GM18873 (cell line): ENCODE measurements at regions not wholly inside any gene's neighbourhood (a gene's known extent, or its start where the extent isn't known, plus 50 kb on each side); places are given as distances from the start of the nearest gene placed in this dataset.
"Not testable (repeated sequence)": the region's sequence is repeated elsewhere in the genome, so short reads cannot be mapped to it uniquely, and the experiment has no call there.

Experiments
- ATAC-seq: cut with Tn5 transposase; IDR thresholded peaks from one replicate; pipeline ENCODE4 v1.9.1; 2021; ENCODE audit warnings: mild to moderate bottlenecking, moderate library complexity, moderate number of reproducible peaks; ENCODE audit not compliant: unreplicated experiment, low FRiP score

DNA sequence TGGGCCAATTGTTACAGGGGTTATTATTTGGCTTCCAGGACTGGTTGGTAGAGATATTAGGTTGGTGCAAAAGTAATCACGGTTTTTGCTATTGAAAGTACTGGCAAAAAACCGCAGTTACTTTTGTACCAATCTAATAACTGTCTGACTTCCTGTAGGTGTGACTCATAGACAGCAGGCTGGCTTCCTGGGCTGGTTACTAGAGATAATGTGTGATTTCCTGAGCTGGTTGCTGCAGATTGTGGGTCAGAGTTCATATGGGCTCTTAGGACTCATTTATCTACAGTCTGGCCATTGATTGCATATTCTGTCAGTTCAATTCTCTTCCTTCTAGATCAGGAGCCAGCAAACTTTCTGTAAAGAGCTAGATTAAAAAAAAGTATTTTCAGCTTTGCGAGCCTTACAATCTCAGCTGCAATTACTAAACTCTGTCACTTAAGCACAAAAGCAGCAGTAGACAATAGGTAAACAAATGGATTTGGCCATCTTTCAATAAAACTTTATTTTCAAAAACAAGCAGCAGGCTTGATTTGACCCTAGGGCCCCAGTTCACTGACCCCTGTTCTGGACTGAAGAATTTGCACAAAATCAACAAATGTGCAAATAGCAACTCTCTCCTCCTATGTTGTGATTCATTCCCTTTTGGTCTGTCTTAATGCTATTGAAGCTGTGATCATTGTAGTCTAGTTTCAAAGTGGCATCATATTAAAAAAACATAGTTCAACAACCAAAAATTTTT, 50.8 kb upstream of the BOD1L1 start:
- ATAC-seq: no peak

DNA sequence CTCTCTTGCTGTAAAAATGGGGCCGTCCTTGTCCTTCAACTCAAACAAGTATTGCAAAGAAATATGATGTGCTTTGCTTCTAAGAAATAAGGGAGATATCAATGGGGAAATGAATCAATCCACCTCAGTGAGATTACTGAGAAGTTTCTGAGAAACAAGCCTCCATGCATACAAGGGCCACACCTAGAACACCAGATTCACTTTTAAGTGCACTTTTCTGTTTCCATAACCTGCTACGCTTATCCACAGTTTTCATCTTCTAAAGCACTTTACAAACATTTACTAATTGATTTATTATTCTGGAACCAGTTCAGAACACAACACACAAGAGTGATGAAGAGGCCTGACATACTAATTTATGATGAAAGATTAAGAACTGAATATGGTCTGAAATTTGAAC, 54.0 kb upstream of the BOD1L1 start:
- ATAC-seq: no peak

DNA sequence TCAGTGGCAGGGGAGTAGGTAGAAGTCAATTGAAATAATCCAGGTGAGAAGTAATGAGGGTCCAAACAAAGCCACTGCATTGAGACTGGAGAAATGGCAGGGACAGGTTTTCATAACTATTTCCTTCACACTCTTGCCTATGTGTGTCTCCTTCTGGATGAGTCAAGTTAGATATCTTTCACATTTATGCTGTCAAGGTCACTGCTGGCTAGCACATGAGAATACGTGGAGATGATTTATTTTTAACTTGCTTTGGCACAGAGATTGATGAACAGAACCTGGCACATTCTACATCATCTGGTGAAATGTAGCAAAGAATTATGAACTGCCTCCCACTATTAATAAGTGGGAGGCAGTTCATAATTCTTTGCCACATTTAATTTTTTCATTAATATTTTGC, 66.7 kb upstream of the BOD1L1 start:
- no peak for ATAC-seq

DNA sequence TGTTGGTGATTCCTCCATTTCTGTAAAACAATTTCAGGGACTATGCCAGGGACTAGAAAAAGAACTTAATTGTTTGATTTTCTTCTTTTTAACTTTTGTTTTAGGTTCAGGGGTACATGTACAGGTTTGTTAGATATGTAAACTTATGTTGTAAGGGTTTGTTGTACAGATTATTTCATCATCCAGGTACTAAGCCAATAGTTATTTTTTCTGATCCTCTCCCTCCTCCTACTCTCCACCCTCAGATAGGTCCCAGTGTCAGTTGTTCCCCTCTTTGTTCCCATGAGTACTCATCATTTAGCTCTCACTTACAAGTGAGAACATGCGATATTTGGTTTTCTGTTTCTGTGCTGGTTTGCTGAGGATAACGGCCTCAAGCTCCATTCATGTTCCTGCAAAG, 70.8 kb upstream of the BOD1L1 start:
- no peak for ATAC-seq

DNA sequence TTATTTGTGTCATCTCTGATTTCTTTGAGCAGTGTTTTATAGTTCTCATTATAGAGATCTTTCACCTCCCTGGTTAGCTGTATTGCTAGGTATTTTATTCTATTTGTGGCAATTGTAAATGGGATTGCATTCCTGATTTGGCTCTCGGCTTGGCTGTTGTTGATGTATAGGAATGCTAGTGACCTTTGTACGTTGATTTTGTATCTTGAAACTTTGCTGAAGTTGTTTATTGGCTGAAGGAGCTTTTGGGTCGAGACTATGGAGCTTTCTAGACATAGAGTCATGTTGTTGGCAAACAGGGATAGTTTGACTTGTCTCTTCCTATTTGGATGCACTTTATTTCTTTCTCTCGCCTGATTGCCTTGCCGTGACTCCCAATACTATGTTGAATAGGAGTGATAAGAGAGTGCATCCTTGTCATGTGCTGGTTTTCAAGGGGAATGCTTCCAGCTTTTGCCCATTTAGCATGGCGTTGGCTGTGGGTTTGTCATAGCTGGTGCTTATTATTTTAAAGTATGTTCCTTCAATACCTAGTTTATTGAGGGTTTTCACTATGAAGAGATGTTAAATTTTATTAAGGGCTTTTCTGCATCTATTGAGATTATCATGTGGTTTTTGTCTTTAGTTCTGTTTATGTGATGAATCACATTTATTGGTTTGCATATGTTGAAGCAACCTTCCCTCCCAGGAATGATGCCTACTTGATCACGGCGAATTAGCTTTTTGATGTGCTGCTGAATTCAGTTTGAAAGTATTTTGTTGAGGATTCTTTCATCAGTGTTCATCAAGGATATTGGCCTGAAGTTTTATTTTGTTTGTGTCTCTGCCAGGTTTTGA, 72.7 kb upstream of the BOD1L1 start:
- no peak for ATAC-seq

DNA sequence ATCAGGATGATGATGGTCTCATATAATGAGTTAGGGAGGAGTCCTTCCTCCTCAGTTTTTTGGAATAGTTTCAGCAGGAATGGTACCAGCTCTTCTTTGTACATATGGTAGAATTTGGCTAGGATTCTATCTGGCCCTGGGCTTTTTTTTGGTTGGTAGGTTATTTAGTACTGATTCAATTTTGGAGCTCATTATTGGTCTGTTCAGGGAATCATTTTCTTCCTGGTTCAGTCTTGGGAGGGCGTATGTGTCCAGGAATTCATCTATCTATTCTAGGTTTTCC, 73.3 kb upstream of the BOD1L1 start:
- not testable (repeated sequence) for ATAC-seq

DNA sequence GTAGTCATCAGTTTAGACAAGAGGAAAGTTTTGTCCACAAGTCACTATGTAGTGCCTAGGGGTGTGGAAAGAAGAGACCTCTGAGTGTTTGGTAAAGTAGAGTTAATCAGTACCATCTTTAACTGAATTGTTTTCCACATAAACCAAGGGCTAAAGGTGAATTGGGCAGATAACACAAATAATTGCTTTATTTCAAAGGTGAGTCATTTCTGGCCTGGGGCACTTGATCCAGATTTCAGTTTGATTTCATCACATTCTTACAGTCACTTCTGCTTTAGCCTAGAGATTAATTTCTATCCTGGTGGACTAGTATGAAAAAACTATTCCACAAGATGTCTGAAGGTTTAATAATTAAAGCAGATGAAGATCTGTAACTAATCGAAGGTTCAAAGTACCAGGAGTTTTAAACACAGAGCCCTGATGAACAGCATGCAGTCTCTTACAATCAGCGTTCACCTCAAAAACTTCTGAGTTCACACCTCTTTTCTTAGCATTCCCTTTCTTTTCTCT, 74.5 kb upstream of the BOD1L1 start:
- no peak for ATAC-seq

DNA sequence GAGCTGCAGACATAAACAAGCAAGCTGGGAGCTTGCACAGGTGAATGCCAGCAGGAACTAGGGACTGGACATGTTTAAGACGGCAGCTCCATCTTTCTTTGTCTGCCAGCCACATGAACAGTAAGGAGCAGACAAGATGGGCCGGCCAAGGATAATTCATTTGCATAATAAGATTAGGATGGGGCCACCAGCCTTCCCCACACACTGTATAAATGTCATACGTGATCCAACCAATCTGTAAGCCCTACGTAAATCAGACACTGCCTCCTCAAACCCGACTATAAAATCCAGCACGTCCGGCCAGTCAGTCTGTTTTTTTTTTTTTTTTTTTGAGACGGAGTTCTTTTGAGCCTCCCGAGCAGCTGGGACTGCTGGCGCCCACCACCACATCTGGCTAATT, 75.6 kb upstream of the BOD1L1 start:
- no peak for ATAC-seq

DNA sequence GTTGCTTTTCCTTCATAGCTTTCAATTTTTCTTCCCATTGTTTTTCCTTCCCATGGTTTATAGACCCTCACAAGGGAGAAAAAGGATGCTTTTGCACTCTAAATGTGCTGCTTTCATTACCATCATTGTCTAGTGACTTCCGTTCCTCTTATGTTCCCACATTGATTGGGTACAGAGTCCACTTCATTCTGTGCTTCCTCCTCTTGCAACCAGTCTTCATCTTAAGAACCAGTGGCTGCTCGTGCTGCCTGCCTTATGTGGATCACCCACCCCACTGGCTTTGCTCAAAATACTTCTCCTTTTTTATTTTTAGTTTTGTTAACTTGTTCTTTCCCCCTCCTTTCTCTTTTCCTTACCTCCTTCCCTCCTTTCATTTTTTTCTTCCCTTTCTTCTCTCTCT, 76.5 kb upstream of the BOD1L1 start:
- ATAC-seq: no peak

DNA sequence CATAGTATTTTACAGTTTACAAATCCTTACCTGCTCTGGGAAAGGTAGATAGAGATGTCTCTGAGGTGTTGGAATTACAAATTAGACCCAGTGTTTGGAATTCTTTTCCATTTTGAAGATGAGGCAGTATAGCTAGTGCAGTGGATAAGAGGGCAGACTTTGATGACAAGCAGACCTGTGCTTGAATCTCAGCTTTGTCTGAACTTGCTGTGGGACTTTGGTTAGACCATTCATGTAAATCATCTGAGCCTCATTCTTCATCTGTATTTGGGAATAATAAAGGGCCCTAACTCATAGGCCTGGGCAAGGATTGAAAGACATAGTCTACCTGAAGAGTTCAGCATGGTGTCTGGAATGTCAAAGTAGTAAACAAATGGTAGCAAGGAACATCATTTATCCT, 77.2 kb upstream of the BOD1L1 start:
- no peak for ATAC-seq

DNA sequence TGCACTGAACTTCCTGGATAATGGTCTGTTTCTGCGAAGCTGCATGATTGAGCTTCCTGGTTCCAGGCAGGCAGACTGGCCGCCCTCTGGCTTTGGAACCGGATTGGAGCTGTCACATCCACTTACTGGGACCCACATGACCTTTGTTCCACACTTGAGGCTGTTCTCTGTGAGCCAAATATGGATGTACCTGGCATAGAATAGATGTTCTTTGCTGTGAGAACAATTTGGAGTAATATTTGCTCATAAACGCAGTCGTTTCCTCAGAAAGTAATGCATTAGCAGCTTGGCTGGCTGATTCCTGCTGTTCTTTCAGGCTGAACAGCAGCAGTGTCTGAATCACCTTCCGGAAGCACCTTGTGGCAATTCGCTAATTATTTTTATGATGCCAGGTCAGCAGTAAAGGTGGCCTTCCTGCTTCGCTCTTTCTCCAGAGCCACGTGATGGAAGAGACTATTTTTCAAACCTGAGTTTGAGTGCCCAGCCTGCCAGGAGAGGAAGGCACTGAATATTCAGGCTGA, 78.1 kb upstream of the BOD1L1 start:
- ATAC-seq: no peak

DNA sequence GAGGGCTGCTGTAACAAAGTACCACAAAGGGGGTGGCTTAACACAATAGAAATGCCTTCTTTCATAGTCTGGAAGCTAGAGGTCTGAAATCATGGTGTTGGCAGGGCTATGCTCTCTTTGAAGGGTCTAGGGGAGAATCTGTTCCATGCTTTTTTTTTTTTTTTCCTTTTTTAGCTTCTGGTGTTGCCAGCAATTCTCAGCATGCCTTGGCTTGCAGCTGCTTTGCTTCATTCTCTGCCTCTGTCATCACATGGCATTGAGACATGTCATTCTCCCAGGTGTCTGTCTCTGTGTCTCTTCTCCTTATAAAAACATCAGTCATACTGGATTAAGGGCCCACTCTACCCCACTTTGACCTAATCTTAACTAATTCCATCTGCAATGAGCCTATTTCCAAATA, 78.6 kb upstream of the BOD1L1 start:
- ATAC-seq: no peak

DNA sequence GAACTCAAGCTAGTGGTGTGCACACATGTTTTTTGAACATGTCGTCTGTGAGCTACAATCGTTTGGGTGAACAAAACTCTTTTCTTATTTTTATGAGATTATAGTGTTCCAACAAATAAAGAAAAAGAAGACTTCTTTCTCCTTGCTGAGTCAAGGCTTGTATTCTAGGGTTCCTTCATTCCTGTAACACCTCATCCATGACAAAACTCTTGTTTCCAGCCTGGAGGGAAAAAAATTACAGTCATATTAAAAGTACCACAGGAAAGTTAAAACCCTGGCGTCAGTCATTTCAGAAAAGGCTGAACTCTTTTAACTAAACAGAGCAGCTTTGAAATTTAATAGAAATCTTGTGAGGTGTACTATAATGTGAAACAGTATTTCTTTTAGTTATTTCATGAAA, 79.2 kb upstream of the BOD1L1 start:
- no peak for ATAC-seq

DNA sequence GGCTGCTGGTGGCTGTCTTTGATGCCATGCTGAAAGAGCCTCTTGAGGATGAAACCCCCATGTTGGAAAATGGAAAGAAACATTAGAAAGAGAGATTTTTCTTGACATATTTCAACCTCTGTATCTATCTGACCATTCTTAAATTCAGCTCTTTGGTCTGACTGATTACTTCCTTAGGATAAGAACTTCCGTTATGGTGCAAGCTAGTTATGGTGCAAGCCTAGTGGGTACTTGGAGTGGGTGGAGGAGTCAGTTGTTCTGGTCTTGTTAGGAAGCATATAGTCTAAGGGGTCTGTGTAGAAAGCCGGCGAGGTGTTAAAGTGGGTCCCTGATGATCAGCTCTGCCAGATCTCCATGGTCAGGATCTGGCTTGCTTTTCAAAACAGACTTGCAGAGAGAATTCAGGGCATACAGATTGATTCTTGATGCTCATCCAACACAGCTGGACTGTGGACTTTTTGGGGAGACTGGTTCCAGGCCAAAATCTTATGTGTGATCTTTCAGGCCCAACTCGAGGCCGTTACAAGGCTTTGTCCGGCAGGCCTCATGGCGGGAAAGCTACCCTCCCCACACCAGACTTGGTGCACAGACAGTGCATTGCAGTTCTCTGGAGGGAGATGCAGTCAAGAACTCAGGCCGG, 82.8 kb upstream of the BOD1L1 start:
- no peak for ATAC-seq

DNA sequence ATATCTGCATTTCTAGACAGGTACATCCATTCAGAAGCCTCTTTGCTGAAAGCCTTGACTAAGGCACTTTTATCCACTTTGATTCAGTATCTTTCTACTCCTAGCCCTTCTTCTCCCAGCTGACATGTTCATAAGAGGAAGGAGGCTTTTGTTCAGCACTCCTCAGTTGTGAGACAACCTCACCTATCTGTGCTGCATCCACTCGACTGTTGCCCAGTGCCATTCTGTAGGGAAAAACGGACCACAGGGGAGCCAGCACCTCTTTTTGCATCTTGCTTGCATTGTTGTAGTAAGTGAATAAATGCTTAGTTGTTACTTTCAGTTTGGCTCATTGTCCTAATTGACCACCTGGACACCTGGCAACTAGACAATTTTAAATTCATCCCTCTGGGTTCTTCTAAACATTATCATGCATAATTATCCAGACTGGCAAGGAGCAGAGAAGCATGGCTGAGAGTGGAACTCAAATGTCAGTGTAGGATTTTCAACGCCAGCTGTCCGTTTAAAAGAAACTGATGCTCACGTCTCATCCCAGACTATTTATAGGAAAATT, 83.8 kb upstream of the BOD1L1 start:
- ATAC-seq: no peak

DNA sequence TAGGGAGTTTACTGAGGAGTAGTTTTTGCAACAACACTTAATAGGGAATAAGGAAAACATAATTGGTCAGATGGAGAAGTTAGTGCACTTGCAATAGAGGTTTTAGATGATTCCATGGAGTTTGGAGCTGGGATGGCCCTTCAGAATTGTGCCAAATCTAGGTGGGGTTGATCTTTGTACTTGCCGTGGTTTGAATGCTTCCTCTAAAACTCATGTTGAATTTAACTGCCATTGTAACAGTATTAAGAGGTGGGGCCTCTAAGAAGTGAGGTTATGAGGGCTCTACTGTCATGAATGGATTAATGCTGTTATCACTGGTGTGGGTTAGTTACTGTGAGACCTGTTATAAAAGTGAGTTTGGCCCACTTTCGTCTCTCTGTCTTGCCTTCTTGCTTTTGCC, 94.4 kb upstream of the BOD1L1 start:
- ATAC-seq: no peak

DNA sequence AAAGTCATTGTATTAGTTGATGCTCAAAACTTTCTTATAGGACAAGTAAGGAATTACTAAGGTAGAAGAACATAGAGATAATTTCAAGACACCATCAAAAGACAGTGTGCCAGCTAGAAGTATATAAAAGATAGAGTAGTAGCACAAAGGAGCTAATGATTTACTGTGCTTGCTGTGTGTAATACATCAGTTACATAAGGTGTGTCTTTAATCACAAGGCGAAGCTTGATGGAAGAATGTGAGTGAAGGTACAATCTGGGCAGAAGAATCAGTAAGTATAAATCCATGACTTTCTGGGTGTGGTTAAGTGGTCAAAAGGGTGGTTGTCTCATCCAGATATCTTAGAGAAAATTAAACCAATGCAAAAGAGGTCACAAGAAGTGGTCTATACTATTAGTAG, 95.1 kb upstream of the BOD1L1 start:
- ATAC-seq: no peak

DNA sequence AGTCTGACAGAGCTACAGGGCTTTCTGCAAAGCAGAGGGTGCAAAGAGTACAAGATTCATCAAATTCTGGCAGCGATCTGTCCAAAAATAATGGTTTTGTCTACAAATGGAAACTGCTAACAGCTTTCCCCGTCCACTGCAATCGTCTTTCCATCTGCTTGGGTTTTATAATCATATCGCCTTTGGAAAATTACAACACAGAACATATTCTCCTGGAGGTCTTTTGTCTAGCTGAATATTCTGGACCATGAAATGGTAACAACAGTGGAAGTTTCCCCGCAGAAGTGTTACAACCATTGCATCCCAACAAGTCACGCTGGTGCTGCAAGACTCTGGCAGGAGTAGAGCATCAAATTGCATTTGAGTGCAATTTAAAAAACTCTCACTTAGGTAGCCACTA, 101.2 kb upstream of the BOD1L1 start:
- no peak for ATAC-seq

DNA sequence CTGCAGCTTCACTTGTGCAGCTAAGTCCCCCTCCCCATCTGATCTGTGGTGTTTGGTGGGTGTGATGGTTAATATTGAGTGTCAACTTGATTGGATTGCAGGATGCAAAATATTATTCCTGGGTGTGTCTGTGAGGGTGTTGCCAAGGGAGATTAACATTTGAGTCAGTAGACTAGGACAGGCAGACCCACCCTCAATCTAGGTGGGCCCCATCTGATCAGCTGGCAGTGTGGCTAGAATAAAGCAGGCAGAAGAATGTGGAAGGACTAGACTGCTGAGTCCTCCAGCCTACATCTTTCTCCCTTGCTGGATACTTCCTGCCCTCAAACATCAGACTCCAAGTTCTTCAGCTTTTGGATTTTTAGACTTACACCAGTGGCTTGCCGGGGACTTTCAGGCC, 103.5 kb upstream of the BOD1L1 start:
- no peak for ATAC-seq

DNA sequence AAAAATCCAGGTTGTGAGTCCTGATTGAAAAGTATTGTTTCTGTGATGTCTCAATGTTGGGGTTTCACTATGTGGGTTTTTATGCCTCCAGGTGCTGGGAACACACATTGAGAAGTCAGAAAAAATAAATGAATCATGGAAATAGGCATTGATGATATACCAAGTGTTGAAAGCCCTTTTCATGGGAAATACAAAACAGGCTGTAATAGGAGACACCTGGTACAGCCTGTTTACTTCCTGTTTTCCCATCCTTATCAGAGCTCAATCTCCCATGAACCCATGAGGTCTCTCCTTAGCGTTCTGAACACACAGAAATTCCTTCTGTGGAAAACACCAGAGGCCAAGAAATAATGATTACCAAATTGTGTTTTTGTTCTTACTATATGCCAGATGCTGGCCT, 106.3 kb upstream of the BOD1L1 start:
- no peak for ATAC-seq

DNA sequence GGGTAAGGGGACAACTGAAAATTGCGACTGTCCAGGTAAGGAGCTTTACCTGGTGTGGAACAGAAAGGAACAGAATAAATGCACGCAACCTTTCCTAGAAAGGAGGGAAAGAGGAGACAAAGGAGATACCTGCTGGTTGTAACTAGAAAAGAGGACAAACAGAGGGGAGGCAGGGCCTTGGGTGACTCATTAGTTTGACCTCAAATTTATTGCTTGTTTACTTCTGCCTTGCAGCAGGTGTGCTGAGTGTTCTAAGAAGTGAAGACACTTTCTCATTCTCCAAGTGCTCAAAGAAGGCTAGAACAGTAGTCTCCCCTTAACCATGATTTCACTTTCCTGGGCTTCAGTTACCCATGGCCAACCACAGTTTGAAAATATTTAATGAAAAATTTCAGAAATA, 123.1 kb upstream of the BOD1L1 start:
- no peak for ATAC-seq
